Effector memory CD8-positive, alpha-beta T cell (primary cell): ENCODE measurements at regions not wholly inside any gene's neighbourhood (a gene's known extent, or its start where the extent isn't known, plus 50 kb on each side); places are given as distances from the start of the nearest gene placed in this dataset.

Experiments
- ATAC-seq: fragments of 150-1000 bp; cut with Tn5 transposase; replicated peaks from 2 replicates; pipeline ENCODE4 v1.10.0; 2021; ENCODE audit warnings: mild to moderate bottlenecking, moderate library complexity
- DNase-seq, 3 experiments: peaks; one replicate each; pipeline ENCODE4 v3.0.0; 2021
- H3K27ac Mint-ChIP-seq, 2 donors: one replicate each; pipeline ENCODE4 v1.8.0; 2022; ENCODE audit warnings: mild to moderate bottlenecking in 2 of 2, mixed read lengths in 2 of 2, moderate library complexity in 2 of 2
- H3K27me3 Mint-ChIP-seq, 2 donors: one replicate each; pipeline ENCODE4 v1.8.0; 2022; ENCODE audit warnings: mixed read lengths in 2 of 2
- H3K36me3 Mint-ChIP-seq: one replicate; pipeline ENCODE4 v1.8.0; 2022; ENCODE audit warnings: mild to moderate bottlenecking, moderate library complexity, mixed read lengths; ENCODE audit not compliant: insufficient read depth
- H3K4me1 Mint-ChIP-seq, 2 donors: one replicate each; pipeline ENCODE4 v1.8.0; 2022; ENCODE audit warnings: low read depth in 2 of 2, mixed read lengths in 2 of 2
- H3K4me3 Mint-ChIP-seq, 2 donors: one replicate each; pipeline ENCODE4 v1.8.0; 2022; ENCODE audit warnings: mild to moderate bottlenecking in 2 of 2, mixed read lengths in 2 of 2, moderate library complexity in 2 of 2
- H3K9me3 Mint-ChIP-seq, 2 donors: one replicate each; pipeline ENCODE4 v1.8.0; 2022; ENCODE audit warnings: mixed read lengths in 2 of 2

GRCh38 chr16:64469906-64470702 lies 651.8 kb downstream of the CDH11 start:
- Mint-ChIP-seq H3K27me3 (no peaks in the 10 kb centered on the region), H3K36me3 (no peaks in the 10 kb centered on the region), H3K27ac (no peak overlapping the region), H3K4me3 (no peak overlapping the region), H3K4me1 (no peaks in the 10 kb centered on the region), H3K9me3 (peaks cover 2 to 10% of the 10 kb centered on the region in 2 donors)
- no peak for DNase-seq
- ATAC-seq, result no peak

- Mint-ChIP-seq H3K4me1 (no peaks in the 10 kb centered on the region), H3K27ac (no peak overlapping the region), H3K9me3 (peaks cover 8 to 10% of the 10 kb centered on the region in 2 donors), H3K4me3 (no peak overlapping the region), H3K36me3 (no peaks in the 10 kb centered on the region), H3K27me3 (no peaks in the 10 kb centered on the region)
- no peak for DNase-seq
- ATAC-seq, result no peak
Observed at GRCh38 chr16:64469351-64469750, 652.5 kb downstream of the CDH11 start.

GRCh38 chr16:64468515-64469090 lies 653.3 kb downstream of the CDH11 start:
- Mint-ChIP-seq H3K36me3 (no peaks in the 10 kb centered on the region), H3K4me3 (no peak overlapping the region), H3K27ac (no peak overlapping the region), H3K4me1 (no peaks in the 10 kb centered on the region), H3K27me3 (no peaks in the 10 kb centered on the region), H3K9me3 (peaks cover 8% of the 10 kb centered on the region in 2 donors)
- no peak for DNase-seq
- no peak for ATAC-seq

GRCh38 chr16:64459821-64460220 lies 662.0 kb downstream of the CDH11 start:
- H3K4me1 Mint-ChIP-seq, result no peaks in the 10 kb centered on the region
- no peaks in the 10 kb centered on the region for H3K36me3 Mint-ChIP-seq
- H3K9me3 Mint-ChIP-seq, result peaks cover 15 to 39% of the 10 kb centered on the region in 2 donors
- no peaks in the 10 kb centered on the region for H3K27me3 Mint-ChIP-seq
- H3K27ac Mint-ChIP-seq, result no peak overlapping the region
- DNase-seq (no peak), ATAC-seq (no peak)
- H3K4me3 Mint-ChIP-seq, result no peak overlapping the region

- DNase-seq, result no peak
- Mint-ChIP-seq H3K27me3 (no peaks in the 10 kb centered on the region), H3K9me3 (peaks cover 15 to 37% of the 10 kb centered on the region in 2 donors), H3K4me1 (no peaks in the 10 kb centered on the region), H3K4me3 (no peak overlapping the region), H3K36me3 (no peaks in the 10 kb centered on the region), H3K27ac (no peak overlapping the region)
- ATAC-seq, result no peak
Observed at GRCh38 chr16:64459402-64459801, 662.5 kb downstream of the CDH11 start.

GRCh38 chr16:64455275-64455674 lies 666.6 kb downstream of the CDH11 start:
- ATAC-seq, result no peak
- Mint-ChIP-seq H3K4me3 (no peak overlapping the region), H3K9me3 (peaks cover 12 to 31% of the 10 kb centered on the region in 2 donors), H3K27me3 (no peaks in the 10 kb centered on the region), H3K36me3 (no peaks in the 10 kb centered on the region), H3K27ac (no peak overlapping the region), H3K4me1 (no peaks in the 10 kb centered on the region)
- no peak for DNase-seq

GRCh38 chr16:64453646-64454045 lies 668.2 kb downstream of the CDH11 start:
- Mint-ChIP-seq H3K9me3 (peaks cover 5 to 23% of the 10 kb centered on the region in 2 donors), H3K4me3 (no peak overlapping the region), H3K4me1 (no peaks in the 10 kb centered on the region), H3K27me3 (no peaks in the 10 kb centered on the region), H3K36me3 (no peaks in the 10 kb centered on the region), H3K27ac (no peak overlapping the region)
- ATAC-seq, result no peak
- DNase-seq, result no peak

- no peak overlapping the region for H3K4me3 Mint-ChIP-seq
- H3K36me3 Mint-ChIP-seq, result no peaks in the 10 kb centered on the region
- no peak overlapping the region for H3K27ac Mint-ChIP-seq
- H3K9me3 Mint-ChIP-seq, result peaks cover 7 to 27% of the 10 kb centered on the region in 2 donors
- H3K27me3 Mint-ChIP-seq, result no peaks in the 10 kb centered on the region
- H3K4me1 Mint-ChIP-seq, result no peaks in the 10 kb centered on the region
- ATAC-seq (no peak), DNase-seq (no peak)
Observed at GRCh38 chr16:64452446-64452845, 669.4 kb downstream of the CDH11 start.

GRCh38 chr16:64450177-64450576 lies 671.7 kb downstream of the CDH11 start:
- ATAC-seq (no peak), DNase-seq (no peak)
- H3K4me1 Mint-ChIP-seq, result no peaks in the 10 kb centered on the region
- no peaks in the 10 kb centered on the region for H3K36me3 Mint-ChIP-seq
- no peak overlapping the region for H3K27ac Mint-ChIP-seq
- peaks cover 7 to 24% of the 10 kb centered on the region in 2 donors for H3K9me3 Mint-ChIP-seq
- H3K4me3 Mint-ChIP-seq, result no peak overlapping the region
- no peaks in the 10 kb centered on the region for H3K27me3 Mint-ChIP-seq

GRCh38 chr16:64449506-64449905 lies 672.4 kb downstream of the CDH11 start:
- Mint-ChIP-seq H3K27me3 (no peaks in the 10 kb centered on the region), H3K9me3 (peaks cover 7 to 24% of the 10 kb centered on the region in 2 donors), H3K4me1 (no peaks in the 10 kb centered on the region), H3K27ac (no peak overlapping the region), H3K36me3 (no peaks in the 10 kb centered on the region), H3K4me3 (no peak overlapping the region)
- DNase-seq (no peak), ATAC-seq (no peak)

- no peak overlapping the region for H3K4me3 Mint-ChIP-seq
- H3K27me3 Mint-ChIP-seq, result no peaks in the 10 kb centered on the region
Observed at GRCh38 chr16:64445649-64446048, 676.2 kb downstream of the CDH11 start.

GRCh38 chr16:64445245-64445644 lies 676.6 kb downstream of the CDH11 start:
- ATAC-seq (no peak), DNase-seq (no peak)
- Mint-ChIP-seq H3K9me3 (peaks cover 11 to 26% of the 10 kb centered on the region in 2 donors), H3K4me3 (no peak overlapping the region), H3K4me1 (no peaks in the 10 kb centered on the region), H3K36me3 (no peaks in the 10 kb centered on the region), H3K27me3 (no peaks in the 10 kb centered on the region), H3K27ac (no peak overlapping the region)

More at GRCh38 chr16:64445649-64446048, 676.2 kb downstream of the CDH11 start:
- DNase-seq (no peak), ATAC-seq (no peak)
- peaks cover 11 to 28% of the 10 kb centered on the region in 2 donors for H3K9me3 Mint-ChIP-seq
- H3K36me3 Mint-ChIP-seq, result no peaks in the 10 kb centered on the region
- no peak overlapping the region for H3K27ac Mint-ChIP-seq
- no peaks in the 10 kb centered on the region for H3K4me1 Mint-ChIP-seq

GRCh38 chr16:64440421-64440831 lies 681.4 kb downstream of the CDH11 start:
- Mint-ChIP-seq H3K4me1 (no peaks in the 10 kb centered on the region), H3K27me3 (no peaks in the 10 kb centered on the region), H3K4me3 (no peak overlapping the region), H3K36me3 (no peaks in the 10 kb centered on the region), H3K27ac (no peak overlapping the region), H3K9me3 (peaks cover 7 to 13% of the 10 kb centered on the region in 2 donors)
- no peak for DNase-seq
- no peak for ATAC-seq

- Mint-ChIP-seq H3K36me3 (no peaks in the 10 kb centered on the region), H3K9me3 (peaks cover 7 to 13% of the 10 kb centered on the region in 2 donors), H3K27me3 (no peaks in the 10 kb centered on the region), H3K27ac (no peak overlapping the region), H3K4me3 (no peak overlapping the region), H3K4me1 (no peaks in the 10 kb centered on the region)
- DNase-seq (no peak), ATAC-seq (no peak)
Observed at GRCh38 chr16:64440005-64440404, 681.9 kb downstream of the CDH11 start.
